Mesenchymal stem cell (in vitro differentiated cells and primary cell): ENCODE measurements at regions not wholly inside any gene's neighbourhood (a gene's known extent, or its start where the extent isn't known, plus 50 kb on each side); places are given as distances from the start of the nearest gene placed in this dataset.
A peak's percentile ranks its signal among the peaks of the same experiment; 100 is the strongest.

Experiments
- DNase-seq: peaks from one replicate; pipeline ENCODE4 v3.0.0-alpha.2; 2013
- H2AFZ ChIP-seq: one replicate; pipeline ENCODE4 v1.6.1; 2013; ENCODE audit warnings: low read depth, mild to moderate bottlenecking, control low read depth, inconsistent platforms, low read length, moderate library complexity
- H2AK5ac ChIP-seq: 2 replicates; pipeline ENCODE4 v1.6.1; 2013; ENCODE audit warnings: low read length, moderate library complexity, mild to moderate bottlenecking, inconsistent platforms; ENCODE audit not compliant: severe bottlenecking
- H2BK120ac ChIP-seq: one replicate; pipeline ENCODE4 v1.6.1; 2013; ENCODE audit warnings: low read depth, mild to moderate bottlenecking, inconsistent platforms, low read length, moderate library complexity
- H2BK12ac ChIP-seq, 2 experiments: one replicate each; pipeline ENCODE4 v1.6.1; 2013; ENCODE audit warnings: inconsistent platforms in 2 of 2, low read length in 2 of 2, mild to moderate bottlenecking in 2 of 2, moderate library complexity in 2 of 2, control low read depth in 1 of 2
- H2BK15ac ChIP-seq: one replicate; pipeline ENCODE4 v1.6.1; 2013; ENCODE audit warnings: mild to moderate bottlenecking, low read depth, inconsistent platforms; ENCODE audit not compliant: poor library complexity, severe bottlenecking
- H2BK5ac ChIP-seq: 2 replicates; pipeline ENCODE4 v1.6.1; 2013; ENCODE audit warnings: low read depth, mild to moderate bottlenecking, low read length, control low read depth, inconsistent platforms; ENCODE audit not compliant: poor library complexity, severe bottlenecking
- H3K14ac ChIP-seq, 2 experiments: one replicate each; pipeline ENCODE4 v1.6.1; 2013; ENCODE audit warnings: inconsistent platforms in 2 of 2, low read length in 2 of 2, control low read depth in 1 of 2, mild to moderate bottlenecking in 1 of 2, moderate library complexity in 1 of 2
- H3K18ac ChIP-seq, 2 experiments: one replicate each; pipeline ENCODE4 v1.6.1; 2013; ENCODE audit warnings: inconsistent platforms in 2 of 2, low read length in 2 of 2, control low read depth in 1 of 2, low read depth in 1 of 2, mild to moderate bottlenecking in 1 of 2
- H3K23ac ChIP-seq, 2 experiments: one replicate each; pipeline ENCODE4 v1.6.1; 2013; ENCODE audit warnings: inconsistent platforms in 2 of 2, low read length in 2 of 2, mild to moderate bottlenecking in 2 of 2, moderate library complexity in 2 of 2, control low read depth in 1 of 2
- H3K27ac ChIP-seq: 2 replicates; pipeline ENCODE4 v1.5.1; 2013; ENCODE audit warnings: mild to moderate bottlenecking, moderate library complexity, low read length, control low read depth, inconsistent platforms; ENCODE audit not compliant: poor library complexity, severe bottlenecking
- H3K27me3 ChIP-seq, 2 experiments: 2 replicates each; pipeline versions ENCODE4 v1.6.1 to v1.7.0; 2013; ENCODE audit warnings: low read length in 2 of 2, mild to moderate bottlenecking in 2 of 2, moderate library complexity in 2 of 2, control low read depth in 1 of 2, inconsistent platforms in 1 of 2; ENCODE audit not compliant: control insufficient read depth in 1 of 2, insufficient read depth in 1 of 2
- H3K36me3 ChIP-seq, 2 experiments: 2 replicates each; pipeline versions ENCODE4 v1.6.1 to v1.7.0; 2013; ENCODE audit warnings: low read length in 2 of 2, control low read depth in 1 of 2, inconsistent platforms in 1 of 2, low read depth in 1 of 2, mild to moderate bottlenecking in 1 of 2; ENCODE audit not compliant: insufficient read depth in 2 of 2, control insufficient read depth in 1 of 2
- H3K4ac ChIP-seq, 2 experiments: one replicate each; pipeline ENCODE4 v1.6.1; 2013; ENCODE audit warnings: inconsistent platforms in 2 of 2, low read length in 2 of 2, mild to moderate bottlenecking in 2 of 2, moderate library complexity in 2 of 2, control low read depth in 1 of 2, low read depth in 1 of 2
- H3K4me1 ChIP-seq: 2 replicates; pipeline ENCODE4 v1.6.1; 2013; ENCODE audit warnings: low read depth, low read length, control low read depth; ENCODE audit not compliant: control insufficient read depth, insufficient read depth
- H3K4me2 ChIP-seq: 2 replicates; pipeline ENCODE4 v1.6.1; 2013; ENCODE audit warnings: low read length, mild to moderate bottlenecking, inconsistent platforms; ENCODE audit not compliant: poor library complexity, severe bottlenecking
- H3K4me3 ChIP-seq, 2 experiments: 2 replicates each; pipeline versions ENCODE4 v1.5.1 to v1.7.0; 2013; ENCODE audit warnings: low read length in 2 of 2, mild to moderate bottlenecking in 2 of 2, control low read depth in 1 of 2, low read depth in 1 of 2; ENCODE audit not compliant: insufficient read depth in 1 of 2
- H3K79me1 ChIP-seq: replicated peaks from 2 replicates; pipeline ENCODE4 v1.6.1; 2013; ENCODE audit warnings: mild to moderate bottlenecking, control low read depth, low read length, inconsistent platforms; ENCODE audit not compliant: poor library complexity, severe bottlenecking
- H3K9ac ChIP-seq: 2 replicates; pipeline ENCODE4 v1.7.0; 2013; ENCODE audit warnings: mild to moderate bottlenecking, low read length, moderate library complexity
- H3K9me3 ChIP-seq: 2 replicates; pipeline ENCODE4 v1.7.0; 2013; ENCODE audit warnings: mild to moderate bottlenecking, low read length; ENCODE audit not compliant: control insufficient read depth
- H4K8ac ChIP-seq: one replicate; pipeline ENCODE4 v1.6.1; 2013; ENCODE audit warnings: inconsistent platforms, mild to moderate bottlenecking, low read length, moderate library complexity
- H4K91ac ChIP-seq: one replicate; pipeline ENCODE4 v1.6.1; 2013; ENCODE audit warnings: mild to moderate bottlenecking, low read length, inconsistent platforms
- WGBS: methylation state at CpG from one replicate; pipeline ENCODE4 v1.1.7; 2013; ENCODE audit warnings: mixed read lengths; 5-methylcytosine and 5-hydroxymethylcytosine counted together

GRCh38 chr1:221039616-221040015, 160.4 kb downstream of the HLX start:
- no peak overlapping the region for H4K91ac ChIP-seq
- no peak overlapping the region for H2BK15ac ChIP-seq
- no peak overlapping the region for H3K23ac ChIP-seq
- no peak overlapping the region for H3K4me2 ChIP-seq
- no peaks in the 10 kb centered on the region for H3K9me3 ChIP-seq
- no peak overlapping the region for H3K27ac ChIP-seq
- no peak overlapping the region for H3K4ac ChIP-seq
- H2BK12ac ChIP-seq, result no peak overlapping the region
- H3K4me1 ChIP-seq, result no peaks in the 10 kb centered on the region
- no peak overlapping the region for H3K9ac ChIP-seq
- WGBS, result no CpG with 5 or more reads among the region's 1 CpG
- no peak overlapping the region for H2AK5ac ChIP-seq
- no peak overlapping the region for H4K8ac ChIP-seq
- no peak overlapping the region for H3K14ac ChIP-seq
- H3K36me3 ChIP-seq, result no peaks in the 10 kb centered on the region
- no peak overlapping the region for H2AFZ ChIP-seq
- no peak overlapping the region for H2BK120ac ChIP-seq
- no peaks in the 10 kb centered on the region for H3K27me3 ChIP-seq
- H2BK5ac ChIP-seq, result no peak overlapping the region
- H3K79me1 ChIP-seq, result no peaks in the 10 kb centered on the region
- no peak overlapping the region for H3K4me3 ChIP-seq
- peak; percentile 61 for DNase-seq
- no peak overlapping the region for H3K18ac ChIP-seq

- H3K4me3 ChIP-seq, result no peak overlapping the region
- WGBS, result 100% methylated on average over 1 of the region's 1 CpG
- H3K36me3 ChIP-seq, result no peaks in the 10 kb centered on the region
- H3K4me2 ChIP-seq, result no peak overlapping the region
- no peaks in the 10 kb centered on the region for H3K9me3 ChIP-seq
- H2BK15ac ChIP-seq, result no peak overlapping the region
- H3K27ac ChIP-seq, result no peak overlapping the region
- no peak overlapping the region for H3K9ac ChIP-seq
- H3K23ac ChIP-seq, result no peak overlapping the region
- no peaks in the 10 kb centered on the region for H3K79me1 ChIP-seq
- no peak overlapping the region for H2AK5ac ChIP-seq
- H3K4ac ChIP-seq, result no peak overlapping the region
- no peak overlapping the region for H3K14ac ChIP-seq
- no peak for DNase-seq
- no peak overlapping the region for H2BK5ac ChIP-seq
- H2AFZ ChIP-seq, result no peak overlapping the region
- H4K8ac ChIP-seq, result no peak overlapping the region
- no peak overlapping the region for H2BK120ac ChIP-seq
- H3K18ac ChIP-seq, result no peak overlapping the region
- no peaks in the 10 kb centered on the region for H3K27me3 ChIP-seq
- H4K91ac ChIP-seq, result no peak overlapping the region
- H2BK12ac ChIP-seq, result no peak overlapping the region
- no peaks in the 10 kb centered on the region for H3K4me1 ChIP-seq
Observed at GRCh38 chr1:221040101-221040500, 160.9 kb downstream of the HLX start.

- 100% methylated on average over 2 of the region's 2 CpGs for WGBS
- Histone ChIP-seq H2AK5ac (no peak overlapping the region), H2BK12ac (peak overlapping the region in 1 of 2 experiments; percentile 77), H3K4ac (no peak overlapping the region), H3K9me3 (no peaks in the 10 kb centered on the region), H3K23ac (no peak overlapping the region), H3K4me2 (no peak overlapping the region), H3K4me1 (no peaks in the 10 kb centered on the region), H4K91ac (no peak overlapping the region), H3K27me3 (no peaks in the 10 kb centered on the region), H3K18ac (no peak overlapping the region), H3K4me3 (no peak overlapping the region), H3K79me1 (no peaks in the 10 kb centered on the region), H2BK15ac (no peak overlapping the region), H3K27ac (no peak overlapping the region), H2AFZ (no peak overlapping the region), H2BK120ac (peak overlapping the region; percentile 85), H3K36me3 (no peaks in the 10 kb centered on the region), H3K9ac (no peak overlapping the region), H3K14ac (no peak overlapping the region), H2BK5ac (no peak overlapping the region), H4K8ac (peak overlapping the region; percentile 13)
- no peak for DNase-seq
Observed at GRCh38 chr1:221040691-221041285, 161.5 kb downstream of the HLX start.

- H3K27ac ChIP-seq, result no peak overlapping the region
- peaks cover 6% of the 10 kb centered on the region for H3K4me1 ChIP-seq
- DNase-seq, result no peak
- no peak overlapping the region for H2BK15ac ChIP-seq
- no peak overlapping the region for H3K23ac ChIP-seq
- H3K14ac ChIP-seq, result no peak overlapping the region
- no peak overlapping the region for H2BK12ac ChIP-seq
- no peaks in the 10 kb centered on the region for H3K9me3 ChIP-seq
- H4K8ac ChIP-seq, result no peak overlapping the region
- no peak overlapping the region for H2BK5ac ChIP-seq
- H3K4me2 ChIP-seq, result no peak overlapping the region
- H3K4me3 ChIP-seq, result no peak overlapping the region
- no peak overlapping the region for H2AFZ ChIP-seq
- H2BK120ac ChIP-seq, result no peak overlapping the region
- no peaks in the 10 kb centered on the region for H3K79me1 ChIP-seq
- H3K4ac ChIP-seq, result no peak overlapping the region
- no peaks in the 10 kb centered on the region for H3K27me3 ChIP-seq
- H3K36me3 ChIP-seq, result no peaks in the 10 kb centered on the region
- H4K91ac ChIP-seq, result no peak overlapping the region
- no peak overlapping the region for H2AK5ac ChIP-seq
- no peak overlapping the region for H3K9ac ChIP-seq
- H3K18ac ChIP-seq, result no peak overlapping the region
Observed at GRCh38 chr1:221044538-221044937, 165.3 kb downstream of the HLX start.
